Immature natural killer cell (primary cell): ENCODE measurements at regions not wholly inside any gene's neighbourhood (a gene's known extent, or its start where the extent isn't known, plus 50 kb on each side); places are given as distances from the start of the nearest gene placed in this dataset.
"Not testable (repeated sequence)": the region's sequence is repeated elsewhere in the genome, so short reads cannot be mapped to it uniquely, and the experiment has no call there.

Experiments
- DNase-seq, 3 donors: peaks; one replicate each; pipeline ENCODE4 v3.0.0; 2022; ENCODE audit warnings: mixed read lengths in 1 of 3
- H3K27ac Mint-ChIP-seq, 6 donors: one replicate each; pipeline ENCODE4 v1.8.0; 2020; ENCODE audit warnings: mixed read lengths in 6 of 6, mild to moderate bottlenecking in 5 of 6, inconsistent platforms in 4 of 6, moderate library complexity in 3 of 6
- H3K27me3 Mint-ChIP-seq, 3 donors: one replicate each; pipeline ENCODE4 v1.8.0; 2020 to 2021; ENCODE audit warnings: low read depth in 3 of 3, mild to moderate bottlenecking in 3 of 3, mixed read lengths in 3 of 3, moderate library complexity in 3 of 3, inconsistent platforms in 1 of 3
- H3K36me3 Mint-ChIP-seq, 3 donors: one replicate each; pipeline ENCODE4 v1.8.0; 2020; ENCODE audit warnings: mixed read lengths in 3 of 3, inconsistent platforms in 2 of 3, mild to moderate bottlenecking in 2 of 3
- H3K4me1 Mint-ChIP-seq, 2 donors: one replicate each; pipeline ENCODE4 v1.8.0; 2020; ENCODE audit warnings: inconsistent platforms in 2 of 2, mild to moderate bottlenecking in 2 of 2, mixed read lengths in 2 of 2, moderate library complexity in 1 of 2
- H3K4me3 Mint-ChIP-seq, 5 donors: one replicate each; pipeline ENCODE4 v1.8.0; 2020; ENCODE audit warnings: mild to moderate bottlenecking in 5 of 5, mixed read lengths in 5 of 5, inconsistent platforms in 3 of 5, moderate library complexity in 3 of 5
- H3K9me3 Mint-ChIP-seq, 6 donors: one replicate each; pipeline ENCODE4 v1.8.0; 2020; ENCODE audit warnings: mild to moderate bottlenecking in 6 of 6, mixed read lengths in 6 of 6, inconsistent platforms in 4 of 6, moderate library complexity in 3 of 6

DNA sequence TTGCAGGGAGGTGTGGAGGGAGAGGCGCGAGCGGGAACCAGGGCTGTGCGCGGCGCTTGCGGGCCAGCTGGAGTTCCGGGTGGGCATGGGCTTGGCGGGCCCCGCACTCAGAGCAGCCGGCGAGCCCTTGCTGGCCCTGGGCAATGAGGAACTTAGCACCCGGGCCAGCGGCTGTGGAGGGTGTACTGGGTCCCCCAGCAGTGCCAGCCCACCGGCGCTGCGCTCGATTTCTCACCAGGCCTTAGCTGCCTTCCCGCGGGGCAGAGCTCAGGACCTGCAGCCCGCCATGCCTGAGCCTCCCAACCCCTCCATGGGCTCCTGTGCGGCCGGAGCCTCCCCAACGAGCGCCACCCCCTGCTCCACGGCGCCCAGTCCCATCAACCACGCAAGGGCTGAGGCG lies 243.2 kb downstream of the TFAP2A start:
- not testable (repeated sequence) for H3K27ac Mint-ChIP-seq, H3K36me3 Mint-ChIP-seq, H3K4me1 Mint-ChIP-seq, DNase-seq, H3K27me3 Mint-ChIP-seq, H3K4me3 Mint-ChIP-seq
- peaks cover 0 to 14% (median 6%) of the 10 kb centered on the region in 6 donors for H3K9me3 Mint-ChIP-seq

- no peaks in the 10 kb centered on the region for H3K4me1 Mint-ChIP-seq
- H3K36me3 Mint-ChIP-seq = peaks cover 0 to 3% (median 0%) of the 10 kb centered on the region in 3 donors
- no peak overlapping the region for H3K4me3 Mint-ChIP-seq
- no peak for DNase-seq
- peaks cover 0 to 2% (median 0%) of the 10 kb centered on the region in 3 donors for H3K27me3 Mint-ChIP-seq
- no peak overlapping the region for H3K27ac Mint-ChIP-seq
- peaks cover 0 to 14% (median 5%) of the 10 kb centered on the region in 6 donors for H3K9me3 Mint-ChIP-seq
These were observed 244.1 kb downstream of the TFAP2A start for GRCh38 chr6:10170816-10171215.

DNA sequence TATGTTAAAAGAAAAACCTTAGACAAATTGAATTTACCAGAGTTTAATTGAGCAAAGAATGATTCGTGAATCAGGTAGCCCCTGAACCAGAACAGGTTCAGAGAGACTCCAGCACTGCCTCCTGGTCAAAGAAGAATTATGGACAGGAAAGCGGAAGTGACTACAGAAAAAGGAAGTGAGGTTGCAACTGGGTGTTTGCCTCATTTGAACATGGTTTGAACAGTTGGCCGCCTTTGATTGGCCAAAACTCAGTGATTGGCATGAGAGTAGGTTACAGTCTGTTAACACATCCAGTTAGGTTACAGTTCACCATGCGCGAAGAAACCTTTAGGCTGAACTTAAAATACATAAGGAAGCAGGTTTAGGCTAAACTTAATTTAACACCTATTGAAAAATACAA lies 248.8 kb downstream of the TFAP2A start:
- no peaks in the 10 kb centered on the region for H3K36me3 Mint-ChIP-seq
- no peak overlapping the region for H3K27ac Mint-ChIP-seq

GRCh38 chr6:10163203-10163962 lies 251.5 kb downstream of the TFAP2A start:
- H3K27ac Mint-ChIP-seq = no peak overlapping the region
- no peaks in the 10 kb centered on the region for H3K4me1 Mint-ChIP-seq
- no peaks in the 10 kb centered on the region for H3K36me3 Mint-ChIP-seq
- H3K27me3 Mint-ChIP-seq = peaks cover 0 to 2% (median 0%) of the 10 kb centered on the region in 3 donors
- no peak for DNase-seq
- no peak overlapping the region for H3K4me3 Mint-ChIP-seq
- H3K9me3 Mint-ChIP-seq = peaks cover 0 to 12% (median under 1%) of the 10 kb centered on the region in 6 donors

More for the DNA sequence above, 248.8 kb downstream of the TFAP2A start:
- no peaks in the 10 kb centered on the region for H3K27me3 Mint-ChIP-seq
- no peak for DNase-seq
- no peak overlapping the region for H3K4me3 Mint-ChIP-seq
- H3K4me1 Mint-ChIP-seq = no peaks in the 10 kb centered on the region
- peaks cover under 1 to 7% (median 3%) of the 10 kb centered on the region in 6 donors for H3K9me3 Mint-ChIP-seq

GRCh38 chr6:10156875-10157274 lies 258.0 kb downstream of the TFAP2A start:
- no peaks in the 10 kb centered on the region for H3K4me1 Mint-ChIP-seq
- H3K27me3 Mint-ChIP-seq = peaks cover 0 to 2% (median 0%) of the 10 kb centered on the region in 3 donors
- H3K27ac Mint-ChIP-seq = no peak overlapping the region
- no peak for DNase-seq
- no peaks in the 10 kb centered on the region for H3K36me3 Mint-ChIP-seq
- peaks cover 4 to 10% (median 7%) of the 10 kb centered on the region in 6 donors for H3K9me3 Mint-ChIP-seq
- no peak overlapping the region for H3K4me3 Mint-ChIP-seq

GRCh38 chr6:10154251-10154650 lies 260.6 kb downstream of the TFAP2A start:
- peaks cover 0 to 2% (median 0%) of the 10 kb centered on the region in 3 donors for H3K27me3 Mint-ChIP-seq
- no peak for DNase-seq
- peaks cover 0 to 10% (median 5%) of the 10 kb centered on the region in 6 donors for H3K9me3 Mint-ChIP-seq
- no peaks in the 10 kb centered on the region for H3K4me1 Mint-ChIP-seq
- no peak overlapping the region for H3K4me3 Mint-ChIP-seq
- no peaks in the 10 kb centered on the region for H3K36me3 Mint-ChIP-seq
- no peak overlapping the region for H3K27ac Mint-ChIP-seq

DNA sequence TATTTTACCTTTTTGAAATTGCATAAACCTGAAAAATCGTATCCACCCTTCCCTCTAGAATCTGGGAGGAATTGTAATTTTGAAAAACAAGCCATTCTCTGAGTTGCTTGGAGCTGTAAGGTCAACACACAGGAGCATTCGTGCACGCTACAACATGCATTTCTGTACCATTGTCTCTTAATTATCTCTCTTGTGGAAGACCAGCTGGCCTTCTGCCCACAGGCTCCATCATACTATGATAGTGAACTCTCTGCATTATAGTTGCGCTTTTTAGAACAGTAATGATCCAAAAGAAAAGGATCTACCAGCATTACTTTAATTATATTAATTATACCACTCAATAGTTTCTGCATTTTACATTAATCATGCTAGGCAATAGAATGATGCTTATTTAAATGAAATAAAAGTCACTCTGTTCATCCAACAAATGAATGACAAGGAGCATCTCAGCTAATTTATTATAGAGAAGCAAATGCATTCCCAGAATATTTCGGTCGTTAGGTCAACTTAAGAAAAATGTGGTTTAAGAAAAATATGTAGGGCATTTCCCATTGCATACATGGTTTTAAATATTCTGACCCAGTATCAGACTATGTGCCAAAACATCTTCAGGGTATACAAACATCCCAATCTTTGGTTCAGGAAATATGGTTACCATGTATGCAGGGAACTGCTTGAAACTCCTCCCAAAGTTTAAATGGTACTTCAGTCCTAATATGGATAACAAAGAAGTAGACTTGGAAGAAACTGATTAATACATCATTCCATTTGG lies 263.5 kb downstream of the TFAP2A start:
- no peak for DNase-seq
- H3K27me3 Mint-ChIP-seq = peaks cover 0 to 3% (median 0%) of the 10 kb centered on the region in 3 donors
- no peak overlapping the region for H3K27ac Mint-ChIP-seq
- no peaks in the 10 kb centered on the region for H3K4me1 Mint-ChIP-seq
- no peaks in the 10 kb centered on the region for H3K36me3 Mint-ChIP-seq
- peaks cover 0 to 6% (median 3%) of the 10 kb centered on the region in 6 donors for H3K9me3 Mint-ChIP-seq
- H3K4me3 Mint-ChIP-seq = no peak overlapping the region

- Mint-ChIP-seq H3K4me3 (no peak overlapping the region), H3K27me3 (peaks cover 0 to 3% (median 0%) of the 10 kb centered on the region in 3 donors), H3K27ac (no peak overlapping the region), H3K36me3 (no peaks in the 10 kb centered on the region), H3K9me3 (no peaks in the 10 kb centered on the region), H3K4me1 (no peaks in the 10 kb centered on the region)
- no peak for DNase-seq
These were observed 265.3 kb downstream of the TFAP2A start for GRCh38 chr6:10149603-10150002.

DNA sequence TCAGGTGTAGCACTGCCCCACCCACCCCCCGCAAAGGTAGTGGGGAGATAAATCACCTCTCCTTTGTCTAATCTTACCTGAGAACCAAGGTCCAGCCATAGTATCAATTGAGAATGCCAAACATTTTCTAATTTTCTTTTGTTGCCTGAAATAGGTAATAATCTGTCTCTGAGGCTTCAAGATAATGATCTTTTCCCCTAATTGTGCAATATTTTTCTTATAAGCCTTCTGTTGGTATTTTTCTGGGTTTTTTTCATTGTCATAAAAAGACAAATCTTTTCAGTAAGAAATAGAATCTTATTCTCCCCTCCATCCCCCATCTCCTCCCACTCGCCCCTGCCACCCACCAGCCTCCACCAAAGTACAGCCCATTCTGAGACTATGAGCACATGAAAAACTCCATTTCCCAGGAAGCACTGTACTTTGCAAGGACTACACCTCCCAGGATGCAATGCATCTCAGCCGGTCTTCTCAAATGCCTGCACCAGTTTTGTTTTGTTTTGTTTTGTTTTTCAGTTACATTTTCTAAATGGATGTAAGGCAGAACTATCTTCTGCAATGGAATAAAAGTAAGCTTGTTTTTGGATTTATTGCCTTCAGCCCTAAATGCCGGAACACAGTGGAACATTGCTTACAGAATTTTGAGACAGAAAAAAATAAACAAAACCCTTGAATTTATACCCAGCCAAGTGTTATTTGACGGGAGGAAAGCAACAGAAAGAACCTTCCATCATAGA lies 268.0 kb downstream of the TFAP2A start:
- Mint-ChIP-seq H3K27me3 (peaks cover 0 to 3% (median 1%) of the 10 kb centered on the region in 3 donors), H3K36me3 (no peaks in the 10 kb centered on the region), H3K4me1 (no peaks in the 10 kb centered on the region), H3K4me3 (peak overlapping the region in 1 of 5 donors; percentile 43), H3K9me3 (no peaks in the 10 kb centered on the region), H3K27ac (no peak overlapping the region)
- no peak for DNase-seq

GRCh38 chr6:10144772-10145171 lies 270.1 kb downstream of the TFAP2A start:
- H3K4me1 Mint-ChIP-seq = no peaks in the 10 kb centered on the region
- H3K9me3 Mint-ChIP-seq = peaks cover 0 to 8% (median under 1%) of the 10 kb centered on the region in 6 donors
- H3K27me3 Mint-ChIP-seq = peaks cover 3% of the 10 kb centered on the region in 3 donors
- DNase-seq = no peak
- no peak overlapping the region for H3K27ac Mint-ChIP-seq
- H3K4me3 Mint-ChIP-seq = no peak overlapping the region
- H3K36me3 Mint-ChIP-seq = no peaks in the 10 kb centered on the region

- Mint-ChIP-seq H3K4me1 (no peaks in the 10 kb centered on the region), H3K36me3 (no peaks in the 10 kb centered on the region), H3K27ac (no peak overlapping the region), H3K9me3 (peaks cover 0 to 8% (median under 1%) of the 10 kb centered on the region in 6 donors), H3K27me3 (peaks cover 0 to 3% (median 3%) of the 10 kb centered on the region in 3 donors), H3K4me3 (no peak overlapping the region)
- DNase-seq = no peak
These were observed 273.0 kb downstream of the TFAP2A start for GRCh38 chr6:10141746-10142443.

DNA sequence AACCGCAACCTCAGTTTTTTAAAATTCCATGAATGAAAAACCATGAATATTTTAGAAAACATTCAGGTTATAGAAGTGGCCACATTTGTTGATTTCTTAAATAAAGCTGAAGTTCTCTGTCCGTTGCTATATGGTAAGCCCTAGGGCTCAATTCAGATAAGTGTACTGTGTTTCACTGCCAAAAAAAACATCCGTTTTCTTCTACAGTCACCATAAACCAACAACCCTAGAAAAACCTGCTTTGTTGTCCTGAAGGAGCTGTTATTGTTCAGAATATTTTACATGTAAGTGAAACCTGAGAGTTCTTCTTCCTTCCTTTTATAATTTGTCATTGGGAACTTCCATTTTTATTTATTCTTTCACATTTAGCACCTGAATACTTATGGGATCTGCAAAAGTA lies 274.1 kb downstream of the TFAP2A start:
- peaks cover 0 to 3% (median 3%) of the 10 kb centered on the region in 3 donors for H3K27me3 Mint-ChIP-seq
- no peak overlapping the region for H3K4me3 Mint-ChIP-seq
- H3K9me3 Mint-ChIP-seq = peaks cover 0 to 8% (median under 1%) of the 10 kb centered on the region in 6 donors
- no peak overlapping the region for H3K27ac Mint-ChIP-seq
- H3K4me1 Mint-ChIP-seq = no peaks in the 10 kb centered on the region
- no peaks in the 10 kb centered on the region for H3K36me3 Mint-ChIP-seq
- no peak for DNase-seq

DNA sequence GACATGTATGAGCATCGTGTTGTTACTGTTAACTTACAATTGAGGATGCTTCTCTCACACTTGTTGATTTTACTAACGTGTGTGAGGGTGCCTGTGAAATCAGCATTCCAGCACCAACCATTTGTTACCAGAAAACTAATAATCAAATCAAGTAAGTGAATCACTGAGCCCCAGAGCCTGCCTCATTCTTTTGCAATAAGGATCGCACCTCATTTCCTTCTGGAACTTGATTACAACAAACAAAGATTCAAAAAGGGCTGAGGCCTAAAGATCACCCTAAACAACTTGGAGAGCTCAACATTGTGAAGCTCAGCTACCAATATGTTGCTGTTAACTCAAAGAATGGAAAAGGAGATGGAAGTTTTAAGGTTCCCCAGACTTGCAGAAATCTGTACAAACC lies 274.7 kb downstream of the TFAP2A start:
- peaks cover 0 to 3% (median 3%) of the 10 kb centered on the region in 3 donors for H3K27me3 Mint-ChIP-seq
- DNase-seq = no peak
- no peaks in the 10 kb centered on the region for H3K4me1 Mint-ChIP-seq
- H3K9me3 Mint-ChIP-seq = peaks cover 0 to 13% (median 2%) of the 10 kb centered on the region in 6 donors
- no peak overlapping the region for H3K27ac Mint-ChIP-seq
- no peak overlapping the region for H3K4me3 Mint-ChIP-seq
- H3K36me3 Mint-ChIP-seq = no peaks in the 10 kb centered on the region
